ENCODE measurements at regions not wholly inside any gene's neighbourhood (a gene's known extent, or its start where the extent isn't known, plus 50 kb on each side); places are given as distances from the start of the nearest gene placed in this dataset.

DNA sequence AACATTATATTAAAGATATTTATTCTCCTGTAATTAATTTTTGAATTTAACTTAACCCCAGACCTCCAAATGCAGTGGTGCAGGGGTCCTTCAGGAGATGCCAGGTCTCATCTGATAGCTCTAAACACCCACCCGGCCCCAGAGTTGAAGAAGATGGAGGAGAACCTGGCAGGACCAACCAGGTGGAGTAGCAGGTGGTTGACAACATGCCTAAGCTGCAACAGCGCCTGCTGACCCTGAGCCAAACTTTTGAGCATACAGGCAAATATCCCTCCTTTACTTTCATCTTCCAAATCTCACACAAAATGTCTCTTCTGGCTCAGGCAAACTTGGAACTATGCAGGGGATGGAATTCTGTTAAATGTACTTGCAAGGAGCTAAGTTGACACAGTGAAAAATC, 145.3 kb upstream of the TCF21 start (continued):
- TF ChIP-seq, protein P1, sequence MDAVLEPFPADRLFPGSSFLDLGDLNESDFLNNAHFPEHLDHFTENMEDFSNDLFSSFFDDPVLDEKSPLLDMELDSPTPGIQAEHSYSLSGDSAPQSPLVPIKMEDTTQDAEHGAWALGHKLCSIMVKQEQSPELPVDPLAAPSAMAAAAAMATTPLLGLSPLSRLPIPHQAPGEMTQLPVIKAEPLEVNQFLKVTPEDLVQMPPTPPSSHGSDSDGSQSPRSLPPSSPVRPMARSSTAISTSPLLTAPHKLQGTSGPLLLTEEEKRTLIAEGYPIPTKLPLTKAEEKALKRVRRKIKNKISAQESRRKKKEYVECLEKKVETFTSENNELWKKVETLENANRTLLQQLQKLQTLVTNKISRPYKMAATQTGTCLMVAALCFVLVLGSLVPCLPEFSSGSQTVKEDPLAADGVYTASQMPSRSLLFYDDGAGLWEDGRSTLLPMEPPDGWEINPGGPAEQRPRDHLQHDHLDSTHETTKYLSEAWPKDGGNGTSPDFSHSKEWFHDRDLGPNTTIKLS (IDR thresholded peaks at IDR 0.05; ENCODE audit: borderline replicate concordance, low read depth): no peak

DNA sequence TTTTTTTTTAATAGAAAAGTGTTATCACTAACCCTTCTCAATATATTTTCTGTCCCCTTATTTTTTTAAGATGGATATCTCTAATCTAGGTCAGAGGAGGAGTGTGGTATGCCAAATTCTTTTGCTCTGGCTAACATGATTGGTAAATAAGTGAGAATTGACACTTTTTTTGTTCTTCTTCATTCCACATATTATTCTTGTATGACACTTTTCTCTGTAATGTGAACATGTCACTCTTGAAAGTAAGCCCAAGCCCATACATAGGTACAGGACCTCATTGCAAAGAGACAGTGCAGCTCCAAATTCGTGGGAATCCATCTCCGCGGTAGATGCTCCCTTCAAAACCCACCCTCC, 142.5 kb upstream of the TCF21 start:
- CTCF ChIA-PET (ENCODE audit: low intra/inter-chr PET ratio): no interaction called here
- Histone ChIP-seq H3K36me3 (ENCODE audit: control insufficient read depth, insufficient read depth, low read length) (no peaks in the 10 kb centered on the region), H3K79me2 (ENCODE audit: control insufficient read depth, insufficient read depth, low read length) (no peaks in the 10 kb centered on the region), H4K20me1 (replicated peaks; ENCODE audit: control insufficient read depth, insufficient read depth, low read length) (no peaks in the 10 kb centered on the region), H3K9ac (ENCODE audit: insufficient read depth in 1 of 2, low read depth in 2 of 2, low read length in 2 of 2) (no peak overlapping the region; a peak in 1 of 4 replicates), H2AFZ (ENCODE audit: low read depth, low read length) (peak overlapping the region; percentile 19; the same call in 1 of the 2 replicates), H3K9me3 (replicated peaks; ENCODE audit: control insufficient read depth, insufficient read depth, low read depth, low read length) (no peaks in the 10 kb centered on the region), H3K27ac (ENCODE audit: extremely low read depth, low read depth, low read length) (no peak overlapping the region), H3K4me2 (ENCODE audit: insufficient read depth, low read length) (peak overlapping the region; percentile 43), H3K27me3 (ENCODE audit: control insufficient read depth in 2 of 2, insufficient read depth in 2 of 2, low read length in 2 of 2) (no peaks in the 10 kb centered on the region), H3K4me1 (replicated peaks in 1 of 2; ENCODE audit: control insufficient read depth in 2 of 2, insufficient read depth in 2 of 2, low read length in 2 of 2) (peaks cover 1 to 3% of the 10 kb centered on the region in 2 experiments; a peak in 3 of 5 replicates), H3K4me3 (no peak overlapping the region), H3K9me1 (ENCODE audit: control insufficient read depth, insufficient read depth, low read length) (no peaks in the 10 kb centered on the region)
- BruUV-seq (replicated peaks): no TSS peak
- POLR2A ChIA-PET: interaction anchor here (0.6 to 2.2 kb wide), 2 partner anchors 13 to 45 kb away, joined by 3 to 4 read pairs; no protein-coding TSS in a partner anchor
- ATAC-seq: no peak
- in situ Hi-C loops (cut with MboI): no loop called here
- 21% methylated on average over 3 of the region's 3 CpGs for WGBS (ENCODE audit: insufficient coverage, low coverage, missing lambda C conversion rate)
- no peak for DNase-seq (ENCODE audit: extremely low read depth in 1 of 4, low spot score in 3 of 4)
- FAIRE-seq: no peak
- intact Hi-C loops (cut with micrococcal nuclease): no loop called here
- TF ChIP-seq SP1 (CRISPR knock-in tag; IDR thresholded peaks at IDR 0.05) (no peak), TOE1 (IDR thresholded peaks at IDR 0.05; ENCODE audit: borderline replicate concordance) (no peak), TOE1 (CRISPR knock-in tag; IDR thresholded peaks at IDR 0.05; ENCODE audit: borderline replicate concordance, low read depth) (no peak), ZNF3 (CRISPR knock-in tag; IDR thresholded peaks at IDR 0.05) (no peak), GABPB1 (CRISPR knock-in tag; IDR thresholded peaks at IDR 0.05) (no peak), POLR3G (IDR thresholded peaks at IDR 0.05; ENCODE audit: extremely low read depth, insufficient read length, insufficient replicate concordance) (no peak), MAFG (tag; conservative IDR thresholded peaks at IDR 0.05) (no peak), GABPB2 (CRISPR knock-in tag; conservative IDR thresholded peaks at IDR 0.05) (no peak)
- TF ChIP-seq, protein P2, sequence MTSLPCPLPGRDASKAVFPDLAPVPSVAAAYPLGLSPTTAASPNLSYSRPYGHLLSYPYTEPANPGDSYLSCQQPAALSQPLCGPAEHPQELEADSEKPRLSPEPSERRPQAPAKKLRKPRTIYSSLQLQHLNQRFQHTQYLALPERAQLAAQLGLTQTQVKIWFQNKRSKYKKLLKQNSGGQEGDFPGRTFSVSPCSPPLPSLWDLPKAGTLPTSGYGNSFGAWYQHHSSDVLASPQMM (CRISPR knock-in tag; IDR thresholded peaks at IDR 0.05): no peak
- TF ChIP-seq, protein P3, sequence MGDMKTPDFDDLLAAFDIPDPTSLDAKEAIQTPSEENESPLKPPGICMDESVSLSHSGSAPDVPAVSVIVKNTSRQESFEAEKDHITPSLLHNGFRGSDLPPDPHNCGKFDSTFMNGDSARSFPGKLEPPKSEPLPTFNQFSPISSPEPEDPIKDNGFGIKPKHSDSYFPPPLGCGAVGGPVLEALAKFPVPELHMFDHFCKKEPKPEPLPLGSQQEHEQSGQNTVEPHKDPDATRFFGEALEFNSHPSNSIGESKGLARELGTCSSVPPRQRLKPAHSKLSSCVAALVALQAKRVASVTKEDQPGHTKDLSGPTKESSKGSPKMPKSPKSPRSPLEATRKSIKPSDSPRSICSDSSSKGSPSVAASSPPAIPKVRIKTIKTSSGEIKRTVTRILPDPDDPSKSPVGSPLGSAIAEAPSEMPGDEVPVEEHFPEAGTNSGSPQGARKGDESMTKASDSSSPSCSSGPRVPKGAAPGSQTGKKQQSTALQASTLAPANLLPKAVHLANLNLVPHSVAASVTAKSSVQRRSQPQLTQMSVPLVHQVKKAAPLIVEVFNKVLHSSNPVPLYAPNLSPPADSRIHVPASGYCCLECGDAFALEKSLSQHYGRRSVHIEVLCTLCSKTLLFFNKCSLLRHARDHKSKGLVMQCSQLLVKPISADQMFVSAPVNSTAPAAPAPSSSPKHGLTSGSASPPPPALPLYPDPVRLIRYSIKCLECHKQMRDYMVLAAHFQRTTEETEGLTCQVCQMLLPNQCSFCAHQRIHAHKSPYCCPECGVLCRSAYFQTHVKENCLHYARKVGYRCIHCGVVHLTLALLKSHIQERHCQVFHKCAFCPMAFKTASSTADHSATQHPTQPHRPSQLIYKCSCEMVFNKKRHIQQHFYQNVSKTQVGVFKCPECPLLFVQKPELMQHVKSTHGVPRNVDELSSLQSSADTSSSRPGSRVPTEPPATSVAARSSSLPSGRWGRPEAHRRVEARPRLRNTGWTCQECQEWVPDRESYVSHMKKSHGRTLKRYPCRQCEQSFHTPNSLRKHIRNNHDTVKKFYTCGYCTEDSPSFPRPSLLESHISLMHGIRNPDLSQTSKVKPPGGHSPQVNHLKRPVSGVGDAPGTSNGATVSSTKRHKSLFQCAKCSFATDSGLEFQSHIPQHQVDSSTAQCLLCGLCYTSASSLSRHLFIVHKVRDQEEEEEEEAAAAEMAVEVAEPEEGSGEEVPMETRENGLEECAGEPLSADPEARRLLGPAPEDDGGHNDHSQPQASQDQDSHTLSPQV (IDR thresholded peaks at IDR 0.05): no peak

All from K562 (cell line).